GM19043 (cell line): ENCODE measurements at regions not wholly inside any gene's neighbourhood (a gene's known extent, or its start where the extent isn't known, plus 50 kb on each side); places are given as distances from the start of the nearest gene placed in this dataset.

Source experiments
- ATAC-seq: cut with Tn5 transposase; IDR thresholded peaks from one replicate; pipeline ENCODE4 v1.9.1; 2021; ENCODE audit warnings: low read depth; ENCODE audit not compliant: unreplicated experiment

- no peak for ATAC-seq
These were observed 50.8 kb upstream of the SLC36A4 start for GRCh38 chr11:93248602-93249001.

GRCh38 chr11:93249459-93250220 lies 51.8 kb upstream of the SLC36A4 start:
- no peak for ATAC-seq

GRCh38 chr11:93250326-93250725 lies 52.5 kb upstream of the SLC36A4 start:
- ATAC-seq: no peak

- no peak for ATAC-seq
These were observed 54.1 kb upstream of the SLC36A4 start for GRCh38 chr11:93251922-93252321.

- no peak for ATAC-seq
These were observed 55.3 kb upstream of the SLC36A4 start for GRCh38 chr11:93253111-93253510.

- ATAC-seq: no peak
These were observed 58.8 kb upstream of the SLC36A4 start for GRCh38 chr11:93256623-93257022.

GRCh38 chr11:93267383-93267782 lies 63.2 kb upstream of the DEUP1 start:
- no peak for ATAC-seq

- ATAC-seq: no peak
These were observed 62.1 kb upstream of the DEUP1 start for GRCh38 chr11:93268287-93269040.

GRCh38 chr11:93271596-93271995 lies 58.9 kb upstream of the DEUP1 start:
- ATAC-seq: no peak

- no peak for ATAC-seq
These were observed 55.7 kb upstream of the DEUP1 start for GRCh38 chr11:93274851-93275250.

- ATAC-seq: no peak
These were observed 51.6 kb upstream of the DEUP1 start for GRCh38 chr11:93278976-93279375.

- peak; percentile 57 for ATAC-seq
These were observed 50.6 kb upstream of the DEUP1 start for GRCh38 chr11:93279851-93280347.
